ENCODE measurements at regions not wholly inside any gene's neighbourhood (a gene's known extent, or its start where the extent isn't known, plus 50 kb on each side); places are given as distances from the start of the nearest gene placed in this dataset.

- no peak for ATAC-seq
- Histone ChIP-seq H3K27me3 (ENCODE audit: control insufficient read depth, insufficient read depth, low read length) (no peaks in the 10 kb centered on the region), H3K4me3 (ENCODE audit: low read length) (no peak overlapping the region), H3K9me3 (ENCODE audit: control insufficient read depth, insufficient read depth, low read length) (no peaks in the 10 kb centered on the region), H3K36me3 (ENCODE audit: control insufficient read depth, insufficient read depth, low read length) (no peaks in the 10 kb centered on the region), H3K27ac (ENCODE audit: low read length) (no peak overlapping the region), H3K4me1 (ENCODE audit: control insufficient read depth, insufficient read depth, low read length) (no peaks in the 10 kb centered on the region)
- intact Hi-C loops (cut with micrococcal nuclease), result no loop called here
- no peak for TF ChIP-seq CTCF (IDR thresholded peaks at IDR 0.05)
- H3K27ac Mint-ChIP-seq, result no peak overlapping the region
- H3K27me3 Mint-ChIP-seq (ENCODE audit: low read depth in 2 of 2), result no peaks in the 10 kb centered on the region
- 76% methylated on average over 5 of the region's 7 CpGs for WGBS (ENCODE audit: insufficient coverage)
- no peak overlapping the region for H3K4me3 Mint-ChIP-seq
- H3K4me1 Mint-ChIP-seq, result no peaks in the 10 kb centered on the region
- no peaks in the 10 kb centered on the region for H3K36me3 Mint-ChIP-seq
- DNase-seq, result no peak
- peaks cover 6 to 8% of the 10 kb centered on the region in 2 donors for H3K9me3 Mint-ChIP-seq
Measured at GRCh38 chr5:8719796-8720195, 826.1 kb downstream of the SEMA5A start.

- Mint-ChIP-seq H3K9me3 (peaks cover 6 to 8% of the 10 kb centered on the region in 2 donors), H3K36me3 (no peaks in the 10 kb centered on the region), H3K4me1 (no peaks in the 10 kb centered on the region), H3K27me3 (ENCODE audit: low read depth in 2 of 2) (no peaks in the 10 kb centered on the region), H3K27ac (no peak overlapping the region), H3K4me3 (no peak overlapping the region)
- intact Hi-C loops (cut with micrococcal nuclease), result no loop called here
- no peak for TF ChIP-seq CTCF (IDR thresholded peaks at IDR 0.05)
- Histone ChIP-seq H3K4me1 (ENCODE audit: control insufficient read depth, insufficient read depth, low read length) (no peaks in the 10 kb centered on the region), H3K9me3 (ENCODE audit: control insufficient read depth, insufficient read depth, low read length) (no peaks in the 10 kb centered on the region), H3K27ac (ENCODE audit: low read length) (no peak overlapping the region), H3K36me3 (ENCODE audit: control insufficient read depth, insufficient read depth, low read length) (no peaks in the 10 kb centered on the region), H3K27me3 (ENCODE audit: control insufficient read depth, insufficient read depth, low read length) (no peaks in the 10 kb centered on the region), H3K4me3 (ENCODE audit: low read length) (no peak overlapping the region)
- WGBS (ENCODE audit: insufficient coverage), result 78% methylated on average over 5 of the region's 5 CpGs
- DNase-seq, result no peak
- ATAC-seq, result no peak
Measured at GRCh38 chr5:8720506-8720905, 825.4 kb downstream of the SEMA5A start.

- H3K36me3 ChIP-seq (ENCODE audit: control insufficient read depth, insufficient read depth, low read length), result no peaks in the 10 kb centered on the region
- 78% methylated on average over 1 of the region's 1 CpG for WGBS (ENCODE audit: insufficient coverage)
- H3K36me3 Mint-ChIP-seq, result no peaks in the 10 kb centered on the region
- H3K4me3 Mint-ChIP-seq, result no peak overlapping the region
- intact Hi-C loops (cut with micrococcal nuclease), result no loop called here
- H3K9me3 ChIP-seq (ENCODE audit: control insufficient read depth, insufficient read depth, low read length), result peaks cover 3% of the 10 kb centered on the region
- DNase-seq (no peak), ATAC-seq (no peak)
- H3K27ac ChIP-seq (ENCODE audit: low read length), result no peak overlapping the region
- H3K27me3 Mint-ChIP-seq (ENCODE audit: low read depth in 2 of 2), result no peaks in the 10 kb centered on the region
- peaks cover 6 to 8% of the 10 kb centered on the region in 2 donors for H3K9me3 Mint-ChIP-seq
- no peaks in the 10 kb centered on the region for H3K27me3 ChIP-seq (ENCODE audit: control insufficient read depth, insufficient read depth, low read length)
- H3K4me3 ChIP-seq (ENCODE audit: low read length), result no peak overlapping the region
- no peak for TF ChIP-seq CTCF (IDR thresholded peaks at IDR 0.05)
- H3K4me1 ChIP-seq (ENCODE audit: control insufficient read depth, insufficient read depth, low read length), result no peaks in the 10 kb centered on the region
- H3K4me1 Mint-ChIP-seq, result no peaks in the 10 kb centered on the region
- no peak overlapping the region for H3K27ac Mint-ChIP-seq
Measured at GRCh38 chr5:8721536-8721935, 824.3 kb downstream of the SEMA5A start.

- intact Hi-C loops (cut with micrococcal nuclease), result no loop called here
- Mint-ChIP-seq H3K27ac (no peak overlapping the region), H3K36me3 (no peaks in the 10 kb centered on the region), H3K27me3 (ENCODE audit: low read depth in 2 of 2) (no peaks in the 10 kb centered on the region), H3K4me1 (no peaks in the 10 kb centered on the region), H3K9me3 (peaks cover 5 to 6% of the 10 kb centered on the region in 2 donors), H3K4me3 (no peak overlapping the region)
- no peak for TF ChIP-seq CTCF (IDR thresholded peaks at IDR 0.05)
- H3K36me3 ChIP-seq (ENCODE audit: control insufficient read depth, insufficient read depth, low read length), result no peaks in the 10 kb centered on the region
- H3K4me1 ChIP-seq (ENCODE audit: control insufficient read depth, insufficient read depth, low read length), result no peaks in the 10 kb centered on the region
- H3K9me3 ChIP-seq (ENCODE audit: control insufficient read depth, insufficient read depth, low read length), result peaks cover 4% of the 10 kb centered on the region
- no peak for DNase-seq
- WGBS (ENCODE audit: insufficient coverage), result 91% methylated on average over 9 of the region's 11 CpGs
- no peak overlapping the region for H3K4me3 ChIP-seq (ENCODE audit: low read length)
- ATAC-seq, result no peak
- no peaks in the 10 kb centered on the region for H3K27me3 ChIP-seq (ENCODE audit: control insufficient read depth, insufficient read depth, low read length)
- H3K27ac ChIP-seq (ENCODE audit: low read length), result no peak overlapping the region
Measured at GRCh38 chr5:8726383-8727036, 819.4 kb downstream of the SEMA5A start.

Measured in natural killer cell (primary cell).